ENCODE measurements at regions not wholly inside any gene's neighbourhood (a gene's known extent, or its start where the extent isn't known, plus 50 kb on each side); places are given as distances from the start of the nearest gene placed in this dataset.
A peak's percentile ranks its signal among the peaks of the same experiment; 100 is the strongest.

DNA sequence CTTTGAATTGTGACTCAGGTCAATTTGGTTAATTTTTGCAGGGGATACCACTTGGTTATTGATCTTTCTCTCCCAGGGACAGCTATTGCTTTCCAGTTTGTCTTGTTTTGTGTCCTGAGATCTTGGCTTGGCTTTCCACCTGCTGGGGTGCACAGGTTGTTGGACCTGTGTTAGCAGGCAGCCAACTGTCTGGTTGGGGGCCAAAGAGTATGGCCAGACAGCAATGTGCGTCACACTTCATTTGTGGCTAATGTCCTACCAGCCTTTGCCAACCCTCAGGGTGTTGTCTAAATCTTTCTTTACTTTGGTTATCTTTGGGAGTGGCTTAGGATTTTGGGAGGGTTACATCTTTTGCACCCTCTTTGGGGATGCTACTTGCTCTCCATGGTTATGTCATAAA, 494.9 kb upstream of the ATP2B1 start:
- DNase-seq (ENCODE audit: low read depth in 2 of 2), result no peak
- Histone ChIP-seq H4K20me1 (ENCODE audit: control insufficient read depth, extremely low read depth, insufficient read depth, low read length) (no peaks in the 10 kb centered on the region), H3K9ac (ENCODE audit: insufficient read depth, low read length) (no peak overlapping the region), H3K9me3 (ENCODE audit: control insufficient read depth, insufficient read depth, low read depth, low read length) (no peaks in the 10 kb centered on the region), H3K27me3 (ENCODE audit: control insufficient read depth, insufficient read depth, low read length) (no peaks in the 10 kb centered on the region), H3K27ac (ENCODE audit: insufficient read depth, low read length) (no peak overlapping the region), H3K4me2 (ENCODE audit: extremely low read depth, insufficient read depth, low read length) (no peak overlapping the region), H3K36me3 (ENCODE audit: control insufficient read depth, insufficient read depth, low read length) (no peaks in the 10 kb centered on the region), H3K4me3 (replicated peaks in 1 of 4; ENCODE audit: control extremely low read depth in 1 of 4, insufficient read depth in 1 of 4, low read depth in 3 of 4, low read length in 4 of 4) (no peak overlapping the region), H3K4me1 (ENCODE audit: control insufficient read depth, extremely low read depth, insufficient read depth, low read length) (no peaks in the 10 kb centered on the region), H2AFZ (ENCODE audit: low read length) (no peak overlapping the region), H3K79me2 (ENCODE audit: control insufficient read depth, insufficient read depth, low read length) (no peaks in the 10 kb centered on the region)
- TF ChIP-seq, protein P1, sequence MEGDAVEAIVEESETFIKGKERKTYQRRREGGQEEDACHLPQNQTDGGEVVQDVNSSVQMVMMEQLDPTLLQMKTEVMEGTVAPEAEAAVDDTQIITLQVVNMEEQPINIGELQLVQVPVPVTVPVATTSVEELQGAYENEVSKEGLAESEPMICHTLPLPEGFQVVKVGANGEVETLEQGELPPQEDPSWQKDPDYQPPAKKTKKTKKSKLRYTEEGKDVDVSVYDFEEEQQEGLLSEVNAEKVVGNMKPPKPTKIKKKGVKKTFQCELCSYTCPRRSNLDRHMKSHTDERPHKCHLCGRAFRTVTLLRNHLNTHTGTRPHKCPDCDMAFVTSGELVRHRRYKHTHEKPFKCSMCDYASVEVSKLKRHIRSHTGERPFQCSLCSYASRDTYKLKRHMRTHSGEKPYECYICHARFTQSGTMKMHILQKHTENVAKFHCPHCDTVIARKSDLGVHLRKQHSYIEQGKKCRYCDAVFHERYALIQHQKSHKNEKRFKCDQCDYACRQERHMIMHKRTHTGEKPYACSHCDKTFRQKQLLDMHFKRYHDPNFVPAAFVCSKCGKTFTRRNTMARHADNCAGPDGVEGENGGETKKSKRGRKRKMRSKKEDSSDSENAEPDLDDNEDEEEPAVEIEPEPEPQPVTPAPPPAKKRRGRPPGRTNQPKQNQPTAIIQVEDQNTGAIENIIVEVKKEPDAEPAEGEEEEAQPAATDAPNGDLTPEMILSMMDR (conservative IDR thresholded peaks at IDR 0.05 in 1 of 2, IDR thresholded peaks at IDR 0.05 in 1 of 2; ENCODE audit: low read depth in 1 of 2, low read length in 2 of 2), result no peak
- no peak for TF ChIP-seq EZH2 (IDR thresholded peaks at IDR 0.05; ENCODE audit: low read length, missing control alignments)

DNA sequence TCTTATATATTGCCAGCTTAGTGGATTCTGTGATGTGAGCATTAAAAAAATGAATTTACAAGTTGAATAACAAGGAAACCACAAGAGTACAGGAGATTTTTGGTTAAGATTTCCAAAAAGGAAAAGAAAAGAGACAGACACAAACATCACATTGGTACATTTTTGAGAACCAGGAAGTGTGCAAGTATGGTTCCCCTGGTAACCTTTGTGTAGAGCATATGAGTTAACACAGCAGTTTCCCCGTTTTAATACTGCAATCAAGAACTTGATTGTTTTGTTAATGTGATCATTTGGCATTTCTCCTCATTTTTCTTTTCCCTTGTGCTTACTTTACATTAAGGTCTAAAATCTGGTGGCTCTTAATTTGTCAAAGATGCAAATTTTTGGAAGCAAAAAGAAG, 490.4 kb upstream of the ATP2B1 start:
- H3K4me1 ChIP-seq (ENCODE audit: control insufficient read depth, extremely low read depth, insufficient read depth, low read length), result no peaks in the 10 kb centered on the region
- no peaks in the 10 kb centered on the region for H3K9me3 ChIP-seq (ENCODE audit: control insufficient read depth, insufficient read depth, low read depth, low read length)
- no peak for TF ChIP-seq EZH2 (IDR thresholded peaks at IDR 0.05; ENCODE audit: low read length, missing control alignments)
- TF ChIP-seq, protein P1 (conservative IDR thresholded peaks at IDR 0.05 in 1 of 2, IDR thresholded peaks at IDR 0.05 in 1 of 2; ENCODE audit: low read depth in 1 of 2, low read length in 2 of 2), result no peak
- no peaks in the 10 kb centered on the region for H3K36me3 ChIP-seq (ENCODE audit: control insufficient read depth, insufficient read depth, low read length)
- peak in 1 of 2 donors; percentile 7 for DNase-seq (ENCODE audit: low read depth in 2 of 2)
- H4K20me1 ChIP-seq (ENCODE audit: control insufficient read depth, extremely low read depth, insufficient read depth, low read length), result no peaks in the 10 kb centered on the region
- no peak overlapping the region for H3K27ac ChIP-seq (ENCODE audit: insufficient read depth, low read length)
- no peak overlapping the region for H3K9ac ChIP-seq (ENCODE audit: insufficient read depth, low read length)
- no peaks in the 10 kb centered on the region for H3K27me3 ChIP-seq (ENCODE audit: control insufficient read depth, insufficient read depth, low read length)
- no peak overlapping the region for H2AFZ ChIP-seq (ENCODE audit: low read length)
- H3K79me2 ChIP-seq (ENCODE audit: control insufficient read depth, insufficient read depth, low read length), result no peaks in the 10 kb centered on the region
- no peak overlapping the region for H3K4me2 ChIP-seq (ENCODE audit: extremely low read depth, insufficient read depth, low read length)
- H3K4me3 ChIP-seq (replicated peaks in 1 of 4; ENCODE audit: control extremely low read depth in 1 of 4, insufficient read depth in 1 of 4, low read depth in 3 of 4, low read length in 4 of 4), result no peak overlapping the region

DNA sequence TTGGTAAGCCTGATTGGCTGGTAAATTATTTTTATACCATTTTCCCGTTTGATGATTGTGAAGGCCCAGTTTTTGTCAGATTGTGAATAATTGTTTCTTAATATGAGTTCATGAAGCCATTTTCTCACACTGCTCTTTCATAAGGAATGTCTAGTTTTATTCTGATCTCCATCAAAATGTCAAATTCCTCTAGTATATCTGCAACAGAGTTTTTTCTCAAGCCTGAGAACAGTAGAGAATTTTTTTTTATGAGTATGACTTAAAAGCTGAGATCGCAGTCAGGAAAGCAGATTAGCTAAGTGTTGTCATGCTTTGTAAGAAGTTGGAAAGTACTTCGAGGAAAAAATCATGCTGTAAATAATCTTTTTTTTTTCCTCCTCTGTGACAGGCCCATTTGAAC, 484.9 kb upstream of the ATP2B1 start:
- Histone ChIP-seq H3K27ac (ENCODE audit: insufficient read depth, low read length) (no peak overlapping the region), H3K36me3 (ENCODE audit: control insufficient read depth, insufficient read depth, low read length) (no peaks in the 10 kb centered on the region), H3K4me3 (replicated peaks in 1 of 4; ENCODE audit: control extremely low read depth in 1 of 4, insufficient read depth in 1 of 4, low read depth in 3 of 4, low read length in 4 of 4) (no peak overlapping the region), H3K79me2 (ENCODE audit: control insufficient read depth, insufficient read depth, low read length) (no peaks in the 10 kb centered on the region), H2AFZ (ENCODE audit: low read length) (no peak overlapping the region), H3K4me1 (ENCODE audit: control insufficient read depth, extremely low read depth, insufficient read depth, low read length) (no peaks in the 10 kb centered on the region), H3K9ac (ENCODE audit: insufficient read depth, low read length) (no peak overlapping the region), H4K20me1 (ENCODE audit: control insufficient read depth, extremely low read depth, insufficient read depth, low read length) (no peaks in the 10 kb centered on the region), H3K4me2 (ENCODE audit: extremely low read depth, insufficient read depth, low read length) (no peak overlapping the region), H3K9me3 (ENCODE audit: control insufficient read depth, insufficient read depth, low read depth, low read length) (no peaks in the 10 kb centered on the region), H3K27me3 (ENCODE audit: control insufficient read depth, insufficient read depth, low read length) (no peaks in the 10 kb centered on the region)
- no peak for TF ChIP-seq EZH2 (IDR thresholded peaks at IDR 0.05; ENCODE audit: low read length, missing control alignments)
- TF ChIP-seq, protein P1 (conservative IDR thresholded peaks at IDR 0.05 in 1 of 2, IDR thresholded peaks at IDR 0.05 in 1 of 2; ENCODE audit: low read depth in 1 of 2, low read length in 2 of 2), result no peak
- no peak for DNase-seq (ENCODE audit: low read depth in 2 of 2)
